SU-DHL-6 (cell line): ENCODE measurements at regions not wholly inside any gene's neighbourhood (a gene's known extent, or its start where the extent isn't known, plus 50 kb on each side); places are given as distances from the start of the nearest gene placed in this dataset.

Experiments
- EZH2phosphoT487 ChIP-seq: fragments of 200-600 bp; sonication (generic), shearing (Covaris generic); conservative IDR thresholded peaks from 2 replicates; pipeline ENCODE4 v1.6.1; 2018; ENCODE audit warnings: mild to moderate bottlenecking, antibody characterized with exemption, low read length, moderate library complexity, mixed read lengths
- TF ChIP-seq, protein P1 (sequence below): fragments of 200-600 bp; sonication (generic); IDR thresholded peaks from one replicate; pipeline ENCODE4 v1.5.1; 2017; ENCODE audit warnings: antibody characterized with exemption, mild to moderate bottlenecking, low read length, moderate library complexity; ENCODE audit not compliant: insufficient read depth, poor library complexity, severe bottlenecking

DNA sequence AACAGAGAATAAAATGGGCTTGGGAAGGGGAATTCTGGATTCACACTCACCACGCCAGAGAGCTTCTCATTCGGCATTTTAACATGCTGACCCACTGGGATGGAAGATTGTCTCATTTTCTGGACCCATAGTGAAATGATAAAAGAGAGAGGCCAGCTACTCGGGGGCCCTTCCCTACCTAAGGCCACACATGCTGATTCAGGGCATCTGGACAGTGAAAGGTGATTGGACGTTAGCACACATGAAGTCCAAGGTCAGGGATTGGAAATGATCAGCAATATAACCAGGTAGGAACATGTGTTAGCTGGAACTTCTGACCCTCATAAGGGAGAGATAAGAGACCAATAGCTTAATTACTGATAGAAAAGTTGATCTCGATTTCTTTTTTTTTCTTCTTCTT lies 183.7 kb downstream of the NUFIP1 start:
- TF ChIP-seq, protein P1, sequence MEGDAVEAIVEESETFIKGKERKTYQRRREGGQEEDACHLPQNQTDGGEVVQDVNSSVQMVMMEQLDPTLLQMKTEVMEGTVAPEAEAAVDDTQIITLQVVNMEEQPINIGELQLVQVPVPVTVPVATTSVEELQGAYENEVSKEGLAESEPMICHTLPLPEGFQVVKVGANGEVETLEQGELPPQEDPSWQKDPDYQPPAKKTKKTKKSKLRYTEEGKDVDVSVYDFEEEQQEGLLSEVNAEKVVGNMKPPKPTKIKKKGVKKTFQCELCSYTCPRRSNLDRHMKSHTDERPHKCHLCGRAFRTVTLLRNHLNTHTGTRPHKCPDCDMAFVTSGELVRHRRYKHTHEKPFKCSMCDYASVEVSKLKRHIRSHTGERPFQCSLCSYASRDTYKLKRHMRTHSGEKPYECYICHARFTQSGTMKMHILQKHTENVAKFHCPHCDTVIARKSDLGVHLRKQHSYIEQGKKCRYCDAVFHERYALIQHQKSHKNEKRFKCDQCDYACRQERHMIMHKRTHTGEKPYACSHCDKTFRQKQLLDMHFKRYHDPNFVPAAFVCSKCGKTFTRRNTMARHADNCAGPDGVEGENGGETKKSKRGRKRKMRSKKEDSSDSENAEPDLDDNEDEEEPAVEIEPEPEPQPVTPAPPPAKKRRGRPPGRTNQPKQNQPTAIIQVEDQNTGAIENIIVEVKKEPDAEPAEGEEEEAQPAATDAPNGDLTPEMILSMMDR = no peak
- TF ChIP-seq EZH2phosphoT487 = no peak
